ENCODE measurements at regions not wholly inside any gene's neighbourhood (a gene's known extent, or its start where the extent isn't known, plus 50 kb on each side); places are given as distances from the start of the nearest gene placed in this dataset.

DNA sequence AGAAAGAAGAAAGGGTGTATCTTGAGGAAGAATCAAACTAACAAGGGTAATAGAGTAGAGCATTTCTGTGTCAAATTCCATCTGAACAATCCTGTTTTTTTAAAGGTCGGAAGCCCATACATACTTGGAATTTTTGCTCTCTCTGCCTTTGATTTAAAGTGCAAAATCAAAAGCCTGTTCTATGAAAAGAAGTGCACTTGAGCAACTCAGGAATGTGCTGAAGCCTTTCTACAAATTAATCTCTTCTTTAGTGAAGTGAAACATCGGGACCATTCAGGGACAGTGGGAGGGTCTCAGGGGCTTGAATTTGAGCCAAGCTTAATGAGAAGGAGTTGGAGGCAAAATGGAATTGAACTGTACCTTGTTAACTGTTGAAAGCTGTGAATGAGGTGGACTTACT lies 1008.5 kb upstream of the LCORL start:
- dilution Hi-C loops (cut with MboI; ENCODE audit: extremely low pct_ligation_motif_present, low sequenced_read_pairs) = no loop called here
- no peak overlapping the region for H3K9ac ChIP-seq (replicated peaks; ENCODE audit: extremely low read depth, insufficient read depth, low read length)
- H4K20me1 ChIP-seq (replicated peaks; ENCODE audit: control insufficient read depth, extremely low read depth, insufficient read depth, low read length) = no peaks in the 10 kb centered on the region
- no peaks in the 10 kb centered on the region for H3K4me1 ChIP-seq (ENCODE audit: control insufficient read depth, extremely low read depth, insufficient read depth, low read length)
- no peaks in the 10 kb centered on the region for H3K9me3 ChIP-seq (replicated peaks; ENCODE audit: control insufficient read depth, insufficient read depth, low read length)
- H3K9me1 ChIP-seq (replicated peaks; ENCODE audit: control insufficient read depth, extremely low read depth, insufficient read depth, low read length) = no peaks in the 10 kb centered on the region
- H3K4me2 ChIP-seq (ENCODE audit: insufficient read depth, low read length) = no peak overlapping the region
- CTCF ChIA-PET = no interaction called here
- H3K4me3 ChIP-seq (replicated peaks in 1 of 3; ENCODE audit: insufficient read depth in 1 of 3, low read depth in 1 of 3, low read length in 3 of 3) = no peak overlapping the region
- intact Hi-C loops (cut with micrococcal nuclease) = no loop called here
- no peak overlapping the region for H2AFZ ChIP-seq (ENCODE audit: low read depth, low read length)
- no peaks in the 10 kb centered on the region for H3K79me2 ChIP-seq (ENCODE audit: control insufficient read depth, insufficient read depth, low read length)
- H3K36me3 ChIP-seq (ENCODE audit: control insufficient read depth in 2 of 2, extremely low read depth in 1 of 2, insufficient read depth in 2 of 2, low read length in 2 of 2) = no peaks in the 10 kb centered on the region
- no peak for DNase-seq (ENCODE audit: low read depth, low spot score)
- FAIRE-seq = no peak
- no peaks in the 10 kb centered on the region for H3K27me3 ChIP-seq (ENCODE audit: control insufficient read depth in 2 of 2, insufficient read depth in 2 of 2, low read length in 2 of 2)
- POLR2A ChIA-PET = no interaction called here
- no TSS peak for BruUV-seq (replicated peaks)
- no peak for TF ChIP-seq CTCF (IDR thresholded peaks at IDR 0.05; ENCODE audit: extremely low read depth in 1 of 2, insufficient read depth in 1 of 2, low read depth in 1 of 2, low read length in 2 of 2)
- no peak for TF ChIP-seq JUN (IDR thresholded peaks at IDR 0.05; ENCODE audit: borderline replicate concordance, insufficient read depth, insufficient read length, low read depth)
- no peak for TF ChIP-seq FOS (IDR thresholded peaks at IDR 0.05; ENCODE audit: borderline replicate concordance, insufficient read depth, low read length)
- TF ChIP-seq GATA2 (IDR thresholded peaks at IDR 0.05; ENCODE audit: insufficient read depth, insufficient read length, low read depth, low read length) = no peak
- TF ChIP-seq POLR2AphosphoS5 (IDR thresholded peaks at IDR 0.05; ENCODE audit: insufficient read depth, low read depth, low read length) = no peak
- no peak for TF ChIP-seq EZH2 (IDR thresholded peaks at IDR 0.05; ENCODE audit: borderline replicate concordance, low read depth, low read length, severe bottlenecking)
- TF ChIP-seq MAX (IDR thresholded peaks at IDR 0.05; ENCODE audit: insufficient read depth, insufficient read length) = no peak
- no peak for TF ChIP-seq MYC (IDR thresholded peaks at IDR 0.05; ENCODE audit: low read depth, low read length)
- TF ChIP-seq POLR2A (IDR thresholded peaks at IDR 0.05; ENCODE audit: low read depth, low read length) = no peak
- no peak overlapping the region for H3K27ac ChIP-seq (ENCODE audit: insufficient read depth, low read depth, low read length)

Data from endothelial cell of umbilical vein (primary cell).